ENCODE measurements at regions not wholly inside any gene's neighbourhood (a gene's known extent, or its start where the extent isn't known, plus 50 kb on each side); places are given as distances from the start of the nearest gene placed in this dataset.

- in situ Hi-C loops (cut with HindIII; ENCODE audit: low pct_unique_long_range_greater_than_20kb, low sequenced_read_pairs) (no loop called here), intact Hi-C loops (cut with micrococcal nuclease; ENCODE audit: unreplicated experiment) (no loop called here)
- 0 out of 4 replicates have a peak overlapping the region, but pooled peaks of 1 of the 2 experiments have one; percentile 19 for H3K4me3 ChIP-seq (ENCODE audit: low read depth in 2 of 2, low read length in 2 of 2)
- H3K4me1 ChIP-seq (ENCODE audit: control insufficient read depth, insufficient read depth, low read length), result no peaks in the 10 kb centered on the region
- no TSS peak for BruUV-seq (replicated peaks)
- peak; percentile 72 for ATAC-seq
- ChIA-PET POLR2A (interaction anchor here (0.7 kb wide), 1 partner anchor 22 kb away, joined by 13 read pairs; no protein-coding TSS in a partner anchor), CTCF (no interaction called here)
- H3K27me3 ChIP-seq (ENCODE audit: control insufficient read depth, insufficient read depth, low read length), result no peaks in the 10 kb centered on the region
- H3K36me3 ChIP-seq (ENCODE audit: control insufficient read depth, insufficient read depth, low read length), result no peaks in the 10 kb centered on the region
- no peaks in the 10 kb centered on the region for H3K9me3 ChIP-seq (ENCODE audit: control insufficient read depth, insufficient read depth, low read depth, low read length)
- no peak for DNase-seq (ENCODE audit: low read depth, low spot score)
- TF ChIP-seq, protein P1, sequence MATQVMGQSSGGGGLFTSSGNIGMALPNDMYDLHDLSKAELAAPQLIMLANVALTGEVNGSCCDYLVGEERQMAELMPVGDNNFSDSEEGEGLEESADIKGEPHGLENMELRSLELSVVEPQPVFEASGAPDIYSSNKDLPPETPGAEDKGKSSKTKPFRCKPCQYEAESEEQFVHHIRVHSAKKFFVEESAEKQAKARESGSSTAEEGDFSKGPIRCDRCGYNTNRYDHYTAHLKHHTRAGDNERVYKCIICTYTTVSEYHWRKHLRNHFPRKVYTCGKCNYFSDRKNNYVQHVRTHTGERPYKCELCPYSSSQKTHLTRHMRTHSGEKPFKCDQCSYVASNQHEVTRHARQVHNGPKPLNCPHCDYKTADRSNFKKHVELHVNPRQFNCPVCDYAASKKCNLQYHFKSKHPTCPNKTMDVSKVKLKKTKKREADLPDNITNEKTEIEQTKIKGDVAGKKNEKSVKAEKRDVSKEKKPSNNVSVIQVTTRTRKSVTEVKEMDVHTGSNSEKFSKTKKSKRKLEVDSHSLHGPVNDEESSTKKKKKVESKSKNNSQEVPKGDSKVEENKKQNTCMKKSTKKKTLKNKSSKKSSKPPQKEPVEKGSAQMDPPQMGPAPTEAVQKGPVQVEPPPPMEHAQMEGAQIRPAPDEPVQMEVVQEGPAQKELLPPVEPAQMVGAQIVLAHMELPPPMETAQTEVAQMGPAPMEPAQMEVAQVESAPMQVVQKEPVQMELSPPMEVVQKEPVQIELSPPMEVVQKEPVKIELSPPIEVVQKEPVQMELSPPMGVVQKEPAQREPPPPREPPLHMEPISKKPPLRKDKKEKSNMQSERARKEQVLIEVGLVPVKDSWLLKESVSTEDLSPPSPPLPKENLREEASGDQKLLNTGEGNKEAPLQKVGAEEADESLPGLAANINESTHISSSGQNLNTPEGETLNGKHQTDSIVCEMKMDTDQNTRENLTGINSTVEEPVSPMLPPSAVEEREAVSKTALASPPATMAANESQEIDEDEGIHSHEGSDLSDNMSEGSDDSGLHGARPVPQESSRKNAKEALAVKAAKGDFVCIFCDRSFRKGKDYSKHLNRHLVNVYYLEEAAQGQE (IDR thresholded peaks at IDR 0.05; ENCODE audit: insufficient read depth in 1 of 2, low read depth in 2 of 2, low read length in 1 of 2), result no peak
- TF ChIP-seq TCF7L2 (IDR thresholded peaks at IDR 0.05; ENCODE audit: low read depth, low read length) (no peak), POLR2AphosphoS5 (IDR thresholded peaks at IDR 0.05; ENCODE audit: low read depth, low read length) (no peak), CTCF (IDR thresholded peaks at IDR 0.05) (peak; percentile 51)
- H3K27ac ChIP-seq (ENCODE audit: low read length), result no peak overlapping the region
These were observed 54.9 kb upstream of the ZSWIM6 start for GRCh38 chr5:61277190-61277589.

GRCh38 chr5:61277781-61278180 lies 54.3 kb upstream of the ZSWIM6 start:
- H3K27me3 ChIP-seq (ENCODE audit: control insufficient read depth, insufficient read depth, low read length), result no peaks in the 10 kb centered on the region
- H3K36me3 ChIP-seq (ENCODE audit: control insufficient read depth, insufficient read depth, low read length), result no peaks in the 10 kb centered on the region
- no TSS peak for BruUV-seq (replicated peaks)
- TF ChIP-seq TCF7L2 (IDR thresholded peaks at IDR 0.05; ENCODE audit: low read depth, low read length) (no peak), POLR2AphosphoS5 (IDR thresholded peaks at IDR 0.05; ENCODE audit: low read depth, low read length) (no peak), SIN3A (IDR thresholded peaks at IDR 0.05; ENCODE audit: borderline replicate concordance, insufficient read depth, low read depth, low read length) (no peak)
- H3K4me3 ChIP-seq (ENCODE audit: low read depth in 2 of 2, low read length in 2 of 2), result no peak overlapping the region
- ChIA-PET POLR2A (interaction anchor here (0.7 kb wide), 1 partner anchor 22 kb away, joined by 13 read pairs; no protein-coding TSS in a partner anchor), CTCF (no interaction called here)
- no peak for DNase-seq (ENCODE audit: low read depth, low spot score)
- intact Hi-C loops (cut with micrococcal nuclease; ENCODE audit: unreplicated experiment) (no loop called here), in situ Hi-C loops (cut with HindIII; ENCODE audit: low pct_unique_long_range_greater_than_20kb, low sequenced_read_pairs) (no loop called here)
- ATAC-seq, result no peak
- H3K27ac ChIP-seq (ENCODE audit: low read length), result no peak overlapping the region
- H3K9me3 ChIP-seq (ENCODE audit: control insufficient read depth, insufficient read depth, low read depth, low read length), result no peaks in the 10 kb centered on the region
- no peaks in the 10 kb centered on the region for H3K4me1 ChIP-seq (ENCODE audit: control insufficient read depth, insufficient read depth, low read length)

DNA sequence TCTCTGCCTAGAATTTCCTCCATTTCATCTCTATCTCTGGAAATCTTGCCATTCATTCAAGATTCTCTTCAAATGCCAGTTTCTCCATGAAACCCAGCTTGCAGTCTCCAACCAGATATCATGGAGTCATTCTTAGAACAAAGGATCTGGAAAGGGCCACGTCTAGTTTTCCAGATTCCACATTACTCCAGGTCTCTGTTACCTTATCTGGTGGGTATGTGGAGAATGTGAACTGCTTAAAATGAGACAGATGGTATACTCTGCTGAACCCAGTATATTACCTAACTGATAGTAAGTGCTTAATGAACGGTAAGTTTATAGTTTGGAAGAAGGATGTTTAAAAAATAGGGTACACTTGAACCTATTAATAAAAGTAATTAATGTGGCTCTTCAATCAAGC lies 52.3 kb upstream of the ZSWIM6 start:
- H3K27me3 ChIP-seq (ENCODE audit: control insufficient read depth, insufficient read depth, low read length), result no peaks in the 10 kb centered on the region
- ATAC-seq (no peak), DNase-seq (ENCODE audit: low read depth, low spot score) (no peak)
- no peak overlapping the region for H3K27ac ChIP-seq (ENCODE audit: low read length)
- in situ Hi-C loops (cut with HindIII; ENCODE audit: low pct_unique_long_range_greater_than_20kb, low sequenced_read_pairs) (no loop called here), intact Hi-C loops (cut with micrococcal nuclease; ENCODE audit: unreplicated experiment) (loop anchor here (10.0 kb wide), 1 partner anchor 1145 kb away; no protein-coding TSS in a partner anchor)
- POLR2A ChIA-PET, result no interaction called here
- TF ChIP-seq SIN3A (IDR thresholded peaks at IDR 0.05; ENCODE audit: borderline replicate concordance, insufficient read depth, low read depth, low read length) (no peak), TCF7L2 (IDR thresholded peaks at IDR 0.05; ENCODE audit: low read depth, low read length) (no peak), POLR2AphosphoS5 (IDR thresholded peaks at IDR 0.05; ENCODE audit: low read depth, low read length) (no peak), CTCF (IDR thresholded peaks at IDR 0.05) (no peak)
- TF ChIP-seq, protein P1 (IDR thresholded peaks at IDR 0.05; ENCODE audit: insufficient read depth in 1 of 2, low read depth in 2 of 2, low read length in 1 of 2), result no peak
- H3K4me3 ChIP-seq (ENCODE audit: low read depth in 2 of 2, low read length in 2 of 2), result no peak overlapping the region
- no TSS peak for BruUV-seq (replicated peaks)
- H3K4me1 ChIP-seq (ENCODE audit: control insufficient read depth, insufficient read depth, low read length), result no peaks in the 10 kb centered on the region
- CTCF ChIA-PET, result no interaction called here
- no peaks in the 10 kb centered on the region for H3K36me3 ChIP-seq (ENCODE audit: control insufficient read depth, insufficient read depth, low read length)
- no peaks in the 10 kb centered on the region for H3K9me3 ChIP-seq (ENCODE audit: control insufficient read depth, insufficient read depth, low read depth, low read length)
